Endothelial cell of umbilical vein (primary cell): ENCODE measurements at regions not wholly inside any gene's neighbourhood (a gene's known extent, or its start where the extent isn't known, plus 50 kb on each side); places are given as distances from the start of the nearest gene placed in this dataset.

ENCODE experiments used
- BruUV-seq: library from RNA; stranded (reverse); fragments of 400-500 nt; replicated peaks from 2 replicates; lab custom pipeline; 2021; lab: Mats Ljungman, UMichigan
- CTCF ChIA-PET: fragments of 300-600, 350-600 bp; sonication (Branson Sonifier 250); formaldehyde crosslinking; loops from one replicate; lab custom pipeline; 2021; ENCODE audit warnings: antibody characterized with exemption, inconsistent platforms; lab: Charles Lee
- POLR2A ChIA-PET: fragments of 300-600, 350-600 bp; sonication (Branson Sonifier 250); formaldehyde crosslinking; loops from one replicate; lab custom pipeline; 2021; ENCODE audit warnings: antibody characterized with exemption, inconsistent platforms; lab: Charles Lee
- DNase-seq: peaks from one replicate; pipeline ENCODE4 v3.0.0-alpha.2; 2011; ENCODE audit warnings: low read depth, low spot score
- FAIRE-seq: peaks from 2 replicates; lab custom pipeline; 2011; peaks lifted over from hg19 to GRCh38; lab: Jason Lieb, UNC
- H2AFZ ChIP-seq: 2 replicates; pipeline ENCODE4 v1.6.0; 2012; ENCODE audit warnings: low read depth, low read length, control low read depth, inconsistent platforms
- H3K27ac ChIP-seq: 2 replicates; pipeline ENCODE4 v1.5.1; 2011; ENCODE audit warnings: low read depth, mild to moderate bottlenecking, control low read depth, low read length, moderate library complexity; ENCODE audit not compliant: insufficient read depth
- H3K27me3 ChIP-seq, 2 experiments: 2 replicates each; pipeline versions ENCODE4 v1.6.0 to v1.6.1; 2011; ENCODE audit warnings: low read length in 2 of 2, mixed read lengths in 1 of 2; ENCODE audit not compliant: control insufficient read depth in 2 of 2, insufficient read depth in 2 of 2
- H3K36me3 ChIP-seq, 2 experiments: 2 replicates in 1 of 2; 3 replicates in 1 of 2; pipeline ENCODE4 v1.5.1; 2011; ENCODE audit warnings: low read length in 2 of 2, mild to moderate bottlenecking in 1 of 2, moderate library complexity in 1 of 2; ENCODE audit not compliant: control insufficient read depth in 2 of 2, insufficient read depth in 2 of 2; ENCODE audit errors: extremely low read depth in 1 of 2
- H3K4me1 ChIP-seq: 3 replicates; pipeline ENCODE4 v1.5.1; 2011; ENCODE audit warnings: mild to moderate bottlenecking, low read length; ENCODE audit not compliant: control insufficient read depth, insufficient read depth; ENCODE audit errors: extremely low read depth
- H3K4me2 ChIP-seq: 2 replicates; pipeline ENCODE4 v1.6.1; 2011; ENCODE audit warnings: low read length, control low read depth, mixed read lengths; ENCODE audit not compliant: insufficient read depth
- H3K4me3 ChIP-seq, 3 experiments: fragments of 200-600 bp in 1 of 3; sonication (generic), shearing (Covaris generic) in 1 of 3; replicated peaks in 1 of 3; 2 replicates each; pipeline ENCODE4 v1.5.1; 2011 to 2016; ENCODE audit warnings: control low read depth in 3 of 3, low read length in 3 of 3, mild to moderate bottlenecking in 2 of 3, inconsistent platforms in 1 of 3, low read depth in 1 of 3, moderate library complexity in 1 of 3; ENCODE audit not compliant: insufficient read depth in 1 of 3
- H3K79me2 ChIP-seq: 2 replicates; pipeline ENCODE4 v1.6.0; 2012; ENCODE audit warnings: low read length, inconsistent platforms; ENCODE audit not compliant: control insufficient read depth, insufficient read depth
- H3K9ac ChIP-seq: replicated peaks from 2 replicates; pipeline ENCODE3; 2011; ENCODE audit warnings: low read length, control low read depth; ENCODE audit not compliant: insufficient read depth; ENCODE audit errors: extremely low read depth
- H3K9me1 ChIP-seq: replicated peaks from 3 replicates; pipeline ENCODE4 v1.6.0; 2011; ENCODE audit warnings: mild to moderate bottlenecking, low read length; ENCODE audit not compliant: control insufficient read depth, insufficient read depth; ENCODE audit errors: extremely low read depth
- H3K9me3 ChIP-seq: replicated peaks from 2 replicates; pipeline ENCODE4 v1.5.1; 2012; ENCODE audit warnings: low read length, inconsistent platforms; ENCODE audit not compliant: control insufficient read depth, insufficient read depth
- H4K20me1 ChIP-seq: replicated peaks from 2 replicates; pipeline ENCODE3; 2011; ENCODE audit warnings: mild to moderate bottlenecking, low read length; ENCODE audit not compliant: control insufficient read depth, insufficient read depth; ENCODE audit errors: extremely low read depth
- EZH2 ChIP-seq: IDR thresholded peaks from 2 replicates; pipeline ENCODE4 v1.6.1; 2012; ENCODE audit warnings: borderline replicate concordance, low read depth, mild to moderate bottlenecking, moderate library complexity, low read length, inconsistent platforms; ENCODE audit not compliant: severe bottlenecking
- FOS ChIP-seq: IDR thresholded peaks from 2 replicates; pipeline ENCODE4 v1.6.1; 2011; ENCODE audit warnings: mild to moderate bottlenecking, low read length, moderate library complexity, borderline replicate concordance; ENCODE audit not compliant: insufficient read depth
- GATA2 ChIP-seq: IDR thresholded peaks from 2 replicates; pipeline ENCODE4 v1.7.0; 2011; ENCODE audit warnings: low read depth, mild to moderate bottlenecking, moderate library complexity, mixed read lengths, low read length; ENCODE audit not compliant: insufficient read length, insufficient read depth
- JUN ChIP-seq: IDR thresholded peaks from 2 replicates; pipeline ENCODE4 v1.6.1; 2011; ENCODE audit warnings: borderline replicate concordance, low read depth; ENCODE audit not compliant: insufficient read length, insufficient read depth
- MYC ChIP-seq: IDR thresholded peaks from one replicate; pipeline ENCODE4 v1.6.1; 2011; ENCODE audit warnings: mild to moderate bottlenecking, low read depth, low read length
- POLR2A ChIP-seq: IDR thresholded peaks from 2 replicates; pipeline ENCODE4 v1.6.1; 2012; ENCODE audit warnings: low read depth, mild to moderate bottlenecking, control low read depth, low read length
- POLR2AphosphoS5 ChIP-seq: IDR thresholded peaks from 2 replicates; pipeline ENCODE4 v1.6.1; 2012; ENCODE audit warnings: low read depth, mild to moderate bottlenecking, control low read depth, low read length, moderate library complexity; ENCODE audit not compliant: insufficient read depth
- dilution Hi-C: fragments of 300-500 bp; cut with MboI; formaldehyde crosslinking; loops from one replicate; pipeline ENCODE4 v1.15.0; 2019; ENCODE audit warnings: low sequenced_read_pairs; ENCODE audit not compliant: extremely low pct_ligation_motif_present
- intact Hi-C: fragments of 100-400 bp; cut with micrococcal nuclease; formaldehyde crosslinking; loops from one replicate; pipeline ENCODE4 v1.10.0; 2022
- TF ChIP-seq, protein P1 (sequence below), 2 donors: IDR thresholded peaks; 1 replicate in 1 of 2; 2 replicates in 1 of 2; pipeline ENCODE4 v1.5.1; 2011; ENCODE audit warnings: low read length in 2 of 2, mild to moderate bottlenecking in 2 of 2, moderate library complexity in 2 of 2, control low read depth in 1 of 2, inconsistent platforms in 1 of 2, low read depth in 1 of 2; ENCODE audit not compliant: insufficient read depth in 1 of 2; ENCODE audit errors: extremely low read depth in 1 of 2
- TF ChIP-seq, protein P2 (sequence below): IDR thresholded peaks from 2 replicates; pipeline ENCODE4 v1.6.1; 2011; ENCODE audit not compliant: insufficient read depth, insufficient read length

DNA sequence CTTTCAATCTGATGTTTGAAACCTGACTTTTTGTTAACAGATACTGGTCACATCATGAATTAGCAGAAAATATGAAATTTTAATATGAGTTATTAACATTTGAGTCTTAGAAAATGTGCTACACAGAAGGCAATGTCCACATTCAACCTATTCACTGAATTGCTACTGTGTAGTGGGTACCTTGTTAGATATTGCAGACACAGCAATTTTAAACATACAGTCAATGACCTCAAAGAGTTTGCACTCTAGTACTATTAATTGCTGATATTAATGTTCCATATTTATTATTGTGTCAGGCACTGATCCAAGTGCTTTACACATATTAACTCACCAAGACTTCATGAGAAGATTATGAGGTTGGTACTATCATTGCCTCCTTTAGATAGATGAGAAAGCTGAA lies 385.4 kb upstream of the PKDCC start:
- no peak overlapping the region for H3K9ac ChIP-seq
- no peaks in the 10 kb centered on the region for H4K20me1 ChIP-seq
- dilution Hi-C loops, result no loop called here
- no peaks in the 10 kb centered on the region for H3K36me3 ChIP-seq
- TF ChIP-seq EZH2, result no peak
- no peak for TF ChIP-seq GATA2
- TF ChIP-seq, protein P1, sequence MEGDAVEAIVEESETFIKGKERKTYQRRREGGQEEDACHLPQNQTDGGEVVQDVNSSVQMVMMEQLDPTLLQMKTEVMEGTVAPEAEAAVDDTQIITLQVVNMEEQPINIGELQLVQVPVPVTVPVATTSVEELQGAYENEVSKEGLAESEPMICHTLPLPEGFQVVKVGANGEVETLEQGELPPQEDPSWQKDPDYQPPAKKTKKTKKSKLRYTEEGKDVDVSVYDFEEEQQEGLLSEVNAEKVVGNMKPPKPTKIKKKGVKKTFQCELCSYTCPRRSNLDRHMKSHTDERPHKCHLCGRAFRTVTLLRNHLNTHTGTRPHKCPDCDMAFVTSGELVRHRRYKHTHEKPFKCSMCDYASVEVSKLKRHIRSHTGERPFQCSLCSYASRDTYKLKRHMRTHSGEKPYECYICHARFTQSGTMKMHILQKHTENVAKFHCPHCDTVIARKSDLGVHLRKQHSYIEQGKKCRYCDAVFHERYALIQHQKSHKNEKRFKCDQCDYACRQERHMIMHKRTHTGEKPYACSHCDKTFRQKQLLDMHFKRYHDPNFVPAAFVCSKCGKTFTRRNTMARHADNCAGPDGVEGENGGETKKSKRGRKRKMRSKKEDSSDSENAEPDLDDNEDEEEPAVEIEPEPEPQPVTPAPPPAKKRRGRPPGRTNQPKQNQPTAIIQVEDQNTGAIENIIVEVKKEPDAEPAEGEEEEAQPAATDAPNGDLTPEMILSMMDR (IDR thresholded peaks at IDR 0.05; ENCODE audit: extremely low read depth in 1 of 2, insufficient read depth in 1 of 2, low read depth in 1 of 2, low read length in 2 of 2), result no peak
- TF ChIP-seq, protein P2, sequence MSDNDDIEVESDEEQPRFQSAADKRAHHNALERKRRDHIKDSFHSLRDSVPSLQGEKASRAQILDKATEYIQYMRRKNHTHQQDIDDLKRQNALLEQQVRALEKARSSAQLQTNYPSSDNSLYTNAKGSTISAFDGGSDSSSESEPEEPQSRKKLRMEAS, result no peak
- no peak for TF ChIP-seq JUN
- no peak for TF ChIP-seq POLR2AphosphoS5
- TF ChIP-seq POLR2A, result no peak
- no peak for TF ChIP-seq MYC
- TF ChIP-seq FOS, result no peak
- H3K4me3 ChIP-seq, result no peak overlapping the region
- no TSS peak for BruUV-seq
- intact Hi-C loops, result no loop called here
- H3K9me3 ChIP-seq, result no peaks in the 10 kb centered on the region
- no peaks in the 10 kb centered on the region for H3K79me2 ChIP-seq
- no peak overlapping the region for H2AFZ ChIP-seq
- no peaks in the 10 kb centered on the region for H3K27me3 ChIP-seq
- ChIA-PET POLR2A (no interaction called here), CTCF (interaction anchor here (1.7 kb wide), 1 partner anchor 36 kb away, joined by 5 read pairs; no protein-coding TSS in a partner anchor)
- FAIRE-seq, result no peak
- H3K9me1 ChIP-seq, result no peaks in the 10 kb centered on the region
- H3K27ac ChIP-seq, result no peak overlapping the region
- H3K4me1 ChIP-seq, result no peaks in the 10 kb centered on the region
- no peak overlapping the region for H3K4me2 ChIP-seq
- DNase-seq, result no peak
